Suprapubic skin (tissue), 4 donors: ENCODE measurements at regions not wholly inside any gene's neighbourhood (a gene's known extent, or its start where the extent isn't known, plus 50 kb on each side); places are given as distances from the start of the nearest gene placed in this dataset.

ENCODE experiments used
- DNase-seq, 2 donors: peaks; one replicate each; pipeline ENCODE4 v3.0.0-alpha.2; 2019; ENCODE audit warnings: low spot score in 2 of 2
- H3K27ac ChIP-seq: fragments of 200-600 bp; sonication (generic); one replicate; pipeline ENCODE4 v1.5.1; 2019
- H3K27me3 ChIP-seq: fragments of 200-600 bp; sonication (generic); one replicate; pipeline ENCODE4 v1.5.1; 2019
- H3K36me3 ChIP-seq: fragments of 200-600 bp; sonication (generic); one replicate; pipeline ENCODE4 v1.5.1; 2019
- H3K4me1 ChIP-seq: fragments of 200-600 bp; sonication (generic); one replicate; pipeline ENCODE4 v1.5.1; 2019
- H3K4me3 ChIP-seq: fragments of 200-600 bp; sonication (generic); one replicate; pipeline ENCODE4 v1.5.1; 2019; ENCODE audit warnings: mild to moderate bottlenecking
- H3K9me3 ChIP-seq: fragments of 200-600 bp; sonication (generic); one replicate; pipeline ENCODE4 v1.5.1; 2019
- CTCF ChIP-seq, 2 donors: fragments of 200-600 bp in 1 of 2; fragments of 450-650 bp in 1 of 2; sonication (generic) in 1 of 2; IDR thresholded peaks; one replicate each; pipeline ENCODE4 v1.5.1; 2016 to 2019; ENCODE audit warnings: antibody characterized with exemption in 2 of 2, mild to moderate bottlenecking in 1 of 2, moderate library complexity in 1 of 2
- EP300 ChIP-seq: sonication (generic); formaldehyde crosslinking; IDR thresholded peaks from one replicate; pipeline ENCODE4 v1.6.1; 2017; ENCODE audit warnings: antibody characterized with exemption
- POLR2A ChIP-seq, 2 donors: fragments of 450-650 bp; IDR thresholded peaks; one replicate each; pipeline ENCODE4 v1.6.1; 2017; ENCODE audit warnings: antibody characterized with exemption in 2 of 2, mild to moderate bottlenecking in 2 of 2, moderate library complexity in 2 of 2
- POLR2AphosphoS5 ChIP-seq, 3 donors: sonication (generic); formaldehyde crosslinking; IDR thresholded peaks; one replicate each; pipeline ENCODE4 v1.6.1; 2017; ENCODE audit warnings: antibody characterized with exemption in 3 of 3
- WGBS: methylation state at CpG from one replicate; pipeline ENCODE4 v1.1.5; 2018; 5-methylcytosine and 5-hydroxymethylcytosine counted together

DNA sequence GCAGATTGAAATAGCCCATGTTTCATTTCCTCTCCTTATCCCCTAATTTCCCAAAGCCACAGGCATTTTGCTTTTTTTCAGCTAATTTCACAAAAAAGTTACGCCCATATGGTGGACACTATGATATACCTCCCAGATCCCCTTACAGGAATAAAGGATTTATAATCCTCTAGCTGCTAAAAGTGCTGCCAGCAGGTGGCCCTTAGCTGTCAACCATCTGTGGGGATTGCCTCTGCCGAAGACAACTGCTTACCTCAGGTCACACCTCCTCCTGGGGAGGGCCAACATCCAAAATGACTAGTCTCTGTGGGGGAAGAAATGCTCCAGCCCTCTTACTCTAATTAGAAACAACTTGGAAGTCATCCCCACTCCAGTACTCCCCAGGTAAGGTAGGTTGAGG lies 61.0 kb upstream of the EPB41L3 start:
- Histone ChIP-seq H3K36me3 (no peaks in the 10 kb centered on the region), H3K27ac (no peak overlapping the region), H3K27me3 (no peaks in the 10 kb centered on the region), H3K4me3 (no peak overlapping the region), H3K4me1 (no peaks in the 10 kb centered on the region), H3K9me3 (no peaks in the 10 kb centered on the region)
- no peak for DNase-seq
- WGBS = 77% methylated on average over 2 of the region's 2 CpGs
- TF ChIP-seq EP300 (no peak), POLR2A (IDR thresholded peaks at IDR 0.05) (no peak), CTCF (IDR thresholded peaks at IDR 0.05) (no peak), POLR2AphosphoS5 (IDR thresholded peaks at IDR 0.05) (no peak)

- H3K4me3 ChIP-seq = no peak overlapping the region
- H3K27ac ChIP-seq = no peak overlapping the region
- 59% methylated on average over 6 of the region's 6 CpGs for WGBS
- no peaks in the 10 kb centered on the region for H3K9me3 ChIP-seq
- no peaks in the 10 kb centered on the region for H3K36me3 ChIP-seq
- DNase-seq = no peak
- TF ChIP-seq POLR2A (IDR thresholded peaks at IDR 0.05) (no peak), CTCF (IDR thresholded peaks at IDR 0.05) (no peak), EP300 (no peak), POLR2AphosphoS5 (IDR thresholded peaks at IDR 0.05) (no peak)
- H3K27me3 ChIP-seq = no peaks in the 10 kb centered on the region
- H3K4me1 ChIP-seq = no peaks in the 10 kb centered on the region
Measured at GRCh38 chr18:5603153-5603552, 59.4 kb upstream of the EPB41L3 start.

GRCh38 chr18:5601188-5601624 lies 57.4 kb upstream of the EPB41L3 start:
- WGBS = 91% methylated on average over 2 of the region's 2 CpGs
- Histone ChIP-seq H3K4me1 (no peaks in the 10 kb centered on the region), H3K27ac (no peak overlapping the region), H3K36me3 (no peaks in the 10 kb centered on the region), H3K9me3 (no peaks in the 10 kb centered on the region), H3K27me3 (no peaks in the 10 kb centered on the region), H3K4me3 (no peak overlapping the region)
- DNase-seq = no peak
- TF ChIP-seq POLR2A (IDR thresholded peaks at IDR 0.05) (no peak), POLR2AphosphoS5 (IDR thresholded peaks at IDR 0.05) (no peak), CTCF (IDR thresholded peaks at IDR 0.05) (no peak), EP300 (no peak)

GRCh38 chr18:5600378-5601071 lies 56.7 kb upstream of the EPB41L3 start:
- no peak overlapping the region for H3K27ac ChIP-seq
- no peak for TF ChIP-seq EP300
- no peaks in the 10 kb centered on the region for H3K27me3 ChIP-seq
- H3K4me3 ChIP-seq = no peak overlapping the region
- H3K4me1 ChIP-seq = no peaks in the 10 kb centered on the region
- no peaks in the 10 kb centered on the region for H3K9me3 ChIP-seq
- H3K36me3 ChIP-seq = no peaks in the 10 kb centered on the region
- no peak for DNase-seq
- WGBS = 49% methylated on average over 4 of the region's 4 CpGs

GRCh38 chr18:5596585-5596984 lies 52.8 kb upstream of the EPB41L3 start:
- no peak for DNase-seq
- 81% methylated on average over 2 of the region's 2 CpGs for WGBS
- no peaks in the 10 kb centered on the region for H3K4me1 ChIP-seq
- no peaks in the 10 kb centered on the region for H3K9me3 ChIP-seq
- no peaks in the 10 kb centered on the region for H3K27me3 ChIP-seq
- H3K27ac ChIP-seq = no peak overlapping the region
- H3K36me3 ChIP-seq = no peaks in the 10 kb centered on the region
- H3K4me3 ChIP-seq = no peak overlapping the region
- TF ChIP-seq POLR2AphosphoS5 (IDR thresholded peaks at IDR 0.05) (no peak), CTCF (IDR thresholded peaks at IDR 0.05) (no peak), EP300 (no peak), POLR2A (IDR thresholded peaks at IDR 0.05) (no peak)
